ENCODE measurements at regions not wholly inside any gene's neighbourhood (a gene's known extent, or its start where the extent isn't known, plus 50 kb on each side); places are given as distances from the start of the nearest gene placed in this dataset.

DNA sequence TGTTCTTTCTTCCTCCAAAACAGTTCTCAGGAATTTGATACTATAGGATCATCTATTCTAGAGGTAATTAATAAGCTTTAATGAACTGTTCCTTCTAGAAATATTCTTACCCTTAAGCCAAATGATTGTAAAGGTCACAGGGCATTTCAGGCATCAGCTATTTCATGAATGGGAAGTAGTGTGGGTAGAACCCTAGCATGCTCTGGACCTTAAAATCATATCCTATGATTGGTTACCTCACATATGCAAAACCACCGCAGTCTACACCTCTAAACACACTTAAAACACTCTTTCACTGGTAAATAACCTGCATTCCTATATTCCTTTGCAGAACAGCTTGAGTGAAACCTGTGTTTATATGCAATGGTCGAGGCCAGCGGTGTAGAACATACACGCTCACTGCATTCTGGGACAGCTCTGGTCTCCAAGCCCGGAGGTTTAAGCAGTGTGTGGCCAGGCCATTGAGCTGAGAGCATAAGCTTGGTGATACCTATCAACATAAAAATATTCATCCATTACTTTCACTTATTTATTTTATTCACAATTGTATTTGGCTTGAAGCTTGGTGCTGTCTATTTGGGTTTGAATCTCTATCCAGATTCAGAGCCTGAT, 87.7 kb upstream of the RASGRP1 start:
- DNase-seq: peak in 1 of 3 donors; percentile 14
- Mint-ChIP-seq H3K4me1 (peaks cover 79 to 81% of the 10 kb centered on the region in 2 donors), H3K9me3 (no peaks in the 10 kb centered on the region), H3K27ac (peak overlapping the region; percentile 91 to 98 (median 97)), H3K4me3 (peak overlapping the region; percentile 82 to 95 (median 89)), H3K27me3 (ENCODE audit: low read depth in 3 of 3) (peaks cover 3 to 10% (median 9%) of the 10 kb centered on the region in 3 donors), H3K36me3 (no peaks in the 10 kb centered on the region)

DNA sequence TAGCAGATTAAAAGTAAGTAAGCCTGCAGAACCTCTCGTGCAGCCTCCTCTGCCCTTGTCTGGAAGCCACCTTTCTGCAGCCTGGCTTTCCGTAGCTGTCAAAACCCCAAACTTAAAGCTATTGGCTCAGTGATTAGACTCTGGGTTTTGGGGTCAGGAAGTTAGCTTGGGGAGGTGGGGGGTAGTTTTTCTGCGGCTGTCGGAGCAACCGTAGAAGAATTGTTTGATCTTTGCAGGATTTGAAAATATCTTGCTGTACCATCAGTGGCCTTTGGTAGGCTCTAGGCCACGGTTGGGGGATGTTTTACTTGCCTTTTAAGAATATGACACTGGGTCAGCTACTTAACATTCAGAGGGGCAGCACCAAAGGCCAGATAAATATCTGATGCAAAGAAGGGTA, 88.4 kb upstream of the RASGRP1 start:
- no peaks in the 10 kb centered on the region for H3K9me3 Mint-ChIP-seq
- peaks cover 73 to 75% of the 10 kb centered on the region in 2 donors for H3K4me1 Mint-ChIP-seq
- DNase-seq: peak; percentile 91 to 92 (median 92)
- peaks cover 3 to 10% (median 9%) of the 10 kb centered on the region in 3 donors for H3K27me3 Mint-ChIP-seq (ENCODE audit: low read depth in 3 of 3)
- no peaks in the 10 kb centered on the region for H3K36me3 Mint-ChIP-seq
- H3K27ac Mint-ChIP-seq: peak overlapping the region; percentile 91 to 98 (median 97)
- peak overlapping the region; percentile 82 to 95 (median 89) for H3K4me3 Mint-ChIP-seq

DNA sequence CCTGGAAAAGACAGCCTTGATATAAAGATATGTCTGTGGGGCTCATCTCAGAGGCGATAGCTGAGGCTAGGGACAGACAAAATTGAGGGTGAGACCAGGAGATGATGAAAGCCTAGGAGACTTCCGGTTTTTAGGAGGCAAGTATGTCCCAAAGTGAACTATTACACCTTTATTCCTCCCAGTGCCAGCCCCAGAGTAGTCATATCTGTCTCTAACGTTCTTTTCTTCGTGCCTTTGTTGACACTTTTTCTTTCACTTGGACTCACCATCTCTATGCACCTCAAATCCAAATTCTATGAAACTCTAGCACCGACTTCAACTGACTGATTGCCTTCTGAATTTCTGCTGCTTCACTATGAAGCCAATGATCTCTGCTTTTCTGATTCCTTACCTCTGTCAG, 93.8 kb upstream of the RASGRP1 start:
- H3K36me3 Mint-ChIP-seq: peaks cover 0 to 3% (median 0%) of the 10 kb centered on the region in 3 donors
- H3K9me3 Mint-ChIP-seq: no peaks in the 10 kb centered on the region
- peaks cover 0 to 3% (median 3%) of the 10 kb centered on the region in 3 donors for H3K27me3 Mint-ChIP-seq (ENCODE audit: low read depth in 3 of 3)
- no peak overlapping the region for H3K4me3 Mint-ChIP-seq
- H3K4me1 Mint-ChIP-seq: peaks cover 44 to 63% of the 10 kb centered on the region in 2 donors
- H3K27ac Mint-ChIP-seq: peak overlapping the region in 2 of 6 donors; percentile 21 to 85
- DNase-seq: no peak

DNA sequence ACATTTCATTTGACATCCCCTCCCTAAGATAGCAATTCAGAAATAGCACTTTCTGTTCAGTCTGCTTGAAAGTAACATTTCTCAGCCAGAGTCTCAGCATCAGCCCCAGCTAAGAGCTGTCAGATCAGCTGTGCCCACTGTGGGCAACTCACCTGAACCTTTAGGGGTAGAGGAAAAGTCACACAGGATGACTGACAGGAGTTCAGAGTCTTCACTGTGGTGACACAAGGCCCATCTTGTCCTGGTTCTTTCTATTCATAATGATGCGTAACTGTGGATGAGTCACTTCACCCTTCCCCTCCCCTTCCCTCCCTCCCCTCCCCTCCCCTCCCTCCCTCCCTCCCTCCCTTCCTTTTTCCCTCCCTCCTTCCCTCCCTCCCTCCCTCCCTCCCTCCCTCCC, 96.1 kb upstream of the RASGRP1 start:
- H3K9me3 Mint-ChIP-seq: no peaks in the 10 kb centered on the region
- H3K36me3 Mint-ChIP-seq: peaks cover 0 to 7% (median 0%) of the 10 kb centered on the region in 3 donors
- peak overlapping the region; percentile 25 to 66 (median 33) for H3K4me3 Mint-ChIP-seq
- peak overlapping the region; percentile 16 to 93 (median 84) for H3K27ac Mint-ChIP-seq
- peaks cover 0 to 3% (median 3%) of the 10 kb centered on the region in 3 donors for H3K27me3 Mint-ChIP-seq (ENCODE audit: low read depth in 3 of 3)
- peak in 1 of 3 donors; percentile 30 for DNase-seq
- H3K4me1 Mint-ChIP-seq: peaks cover 29 to 49% of the 10 kb centered on the region in 2 donors

DNA sequence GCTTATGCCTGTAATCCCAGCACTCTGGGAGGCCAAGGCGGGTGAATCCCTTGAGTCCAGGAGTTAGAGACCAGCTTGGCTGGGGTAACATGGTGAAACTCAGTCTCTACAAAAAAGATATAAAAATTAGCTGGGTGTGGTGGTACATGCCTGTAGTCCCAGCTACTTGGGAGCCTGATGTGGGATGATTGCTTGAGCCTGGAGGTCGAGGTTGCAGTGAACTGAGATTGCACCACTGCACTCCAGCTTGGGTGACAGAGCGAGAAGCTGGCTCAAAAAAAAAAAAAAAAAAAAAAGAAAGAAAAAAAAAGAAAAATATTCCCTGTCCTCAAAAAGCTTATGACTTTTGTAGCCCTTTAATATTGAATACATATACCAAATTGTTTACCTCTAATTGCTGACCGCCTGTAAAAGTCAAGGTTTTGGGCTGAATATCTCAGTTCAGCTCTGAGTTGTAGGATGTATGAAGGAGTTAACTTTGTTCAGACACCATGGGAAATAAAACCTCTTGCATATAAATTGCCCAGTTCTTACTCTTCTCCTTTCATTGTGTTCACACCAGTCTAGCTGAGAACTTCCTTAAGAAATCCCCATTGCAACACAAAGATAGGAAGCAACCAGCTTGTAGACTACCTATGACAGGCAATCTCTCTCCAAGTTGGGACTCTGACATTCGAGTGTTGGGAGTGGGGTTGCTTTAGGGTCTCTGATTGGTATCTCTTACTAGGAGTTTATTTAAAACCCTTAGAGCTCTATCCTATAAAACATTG, 97.6 kb upstream of the RASGRP1 start:
- H3K36me3 Mint-ChIP-seq: peaks cover 0 to 7% (median 0%) of the 10 kb centered on the region in 3 donors
- H3K9me3 Mint-ChIP-seq: no peaks in the 10 kb centered on the region
- no peak for DNase-seq
- H3K4me3 Mint-ChIP-seq: peak overlapping the region in 1 of 5 donors; percentile 9
- H3K27ac Mint-ChIP-seq: peak overlapping the region in 4 of 6 donors; percentile 18 to 79 (median 46)
- peaks cover 35 to 57% of the 10 kb centered on the region in 2 donors for H3K4me1 Mint-ChIP-seq
- peaks cover 0 to 3% (median 3%) of the 10 kb centered on the region in 3 donors for H3K27me3 Mint-ChIP-seq (ENCODE audit: low read depth in 3 of 3)

DNA sequence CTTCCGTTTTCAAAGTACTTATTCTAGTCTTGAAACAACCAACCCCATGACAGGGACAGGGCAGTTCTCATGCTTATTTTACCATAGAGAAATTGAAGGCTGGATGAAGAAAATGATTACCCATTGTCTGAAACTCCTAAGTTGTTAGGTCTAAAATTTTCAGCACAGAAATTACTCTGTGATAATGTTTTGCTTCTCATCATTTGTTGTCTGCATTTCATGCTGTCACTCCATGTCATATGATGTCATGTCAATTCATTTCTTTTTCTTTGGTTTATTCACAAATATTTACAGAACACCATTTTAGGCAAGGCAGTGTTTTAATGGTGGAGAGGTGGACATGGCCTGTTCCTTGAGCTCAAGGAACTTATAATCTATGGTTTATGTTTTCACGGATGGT, 98.2 kb upstream of the RASGRP1 start:
- no peaks in the 10 kb centered on the region for H3K9me3 Mint-ChIP-seq
- no peak overlapping the region for H3K4me3 Mint-ChIP-seq

DNA sequence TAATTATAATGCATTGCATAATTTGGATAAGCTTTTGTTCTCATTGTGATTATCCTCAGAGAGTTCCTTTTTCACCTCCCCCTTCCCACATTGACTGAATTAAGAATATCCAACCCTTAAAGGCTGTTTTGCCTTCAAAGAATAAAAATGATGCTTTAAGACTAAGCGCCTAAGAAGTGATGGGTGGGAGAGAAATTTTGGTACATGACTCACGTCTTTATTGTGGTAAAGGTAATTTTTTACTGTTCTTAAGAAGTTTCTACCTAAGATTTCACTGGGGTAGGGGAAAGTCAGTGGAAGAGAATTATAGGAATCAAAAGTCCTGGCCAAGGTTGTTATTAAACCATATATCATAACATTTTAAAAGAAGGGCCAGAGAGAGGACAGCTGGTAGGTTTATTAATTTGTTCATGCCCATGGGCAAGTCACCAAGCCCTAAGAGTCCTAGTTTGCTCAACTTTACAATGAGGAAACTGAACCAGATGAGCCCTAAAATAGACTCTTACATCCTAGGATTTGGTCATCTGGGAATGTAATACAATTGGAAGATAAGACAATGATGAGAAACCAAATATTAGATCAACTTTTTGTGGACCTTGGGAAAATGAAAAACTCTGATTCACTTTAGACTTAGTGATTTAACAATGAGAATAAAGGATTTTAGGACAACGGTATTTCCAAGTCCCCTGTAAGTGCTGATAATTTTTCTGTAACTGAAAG, 101.1 kb upstream of the RASGRP1 start:
- no peaks in the 10 kb centered on the region for H3K9me3 Mint-ChIP-seq
- no peak for DNase-seq
- peaks cover 0 to 7% (median 0%) of the 10 kb centered on the region in 3 donors for H3K36me3 Mint-ChIP-seq
- no peak overlapping the region for H3K4me3 Mint-ChIP-seq
- peaks cover 52 to 64% of the 10 kb centered on the region in 2 donors for H3K4me1 Mint-ChIP-seq
- peak overlapping the region in 1 of 6 donors; percentile 53 for H3K27ac Mint-ChIP-seq
- peaks cover under 1 to 3% (median 2%) of the 10 kb centered on the region in 3 donors for H3K27me3 Mint-ChIP-seq (ENCODE audit: low read depth in 3 of 3)

More for the DNA sequence above, 98.2 kb upstream of the RASGRP1 start:
- Mint-ChIP-seq H3K27ac (peak overlapping the region in 2 of 6 donors; percentile 37 to 79), H3K27me3 (ENCODE audit: low read depth in 3 of 3) (peaks cover 0 to 3% (median 3%) of the 10 kb centered on the region in 3 donors), H3K4me1 (peaks cover 41 to 63% of the 10 kb centered on the region in 2 donors), H3K36me3 (peaks cover 0 to 7% (median 0%) of the 10 kb centered on the region in 3 donors)
- no peak for DNase-seq

DNA sequence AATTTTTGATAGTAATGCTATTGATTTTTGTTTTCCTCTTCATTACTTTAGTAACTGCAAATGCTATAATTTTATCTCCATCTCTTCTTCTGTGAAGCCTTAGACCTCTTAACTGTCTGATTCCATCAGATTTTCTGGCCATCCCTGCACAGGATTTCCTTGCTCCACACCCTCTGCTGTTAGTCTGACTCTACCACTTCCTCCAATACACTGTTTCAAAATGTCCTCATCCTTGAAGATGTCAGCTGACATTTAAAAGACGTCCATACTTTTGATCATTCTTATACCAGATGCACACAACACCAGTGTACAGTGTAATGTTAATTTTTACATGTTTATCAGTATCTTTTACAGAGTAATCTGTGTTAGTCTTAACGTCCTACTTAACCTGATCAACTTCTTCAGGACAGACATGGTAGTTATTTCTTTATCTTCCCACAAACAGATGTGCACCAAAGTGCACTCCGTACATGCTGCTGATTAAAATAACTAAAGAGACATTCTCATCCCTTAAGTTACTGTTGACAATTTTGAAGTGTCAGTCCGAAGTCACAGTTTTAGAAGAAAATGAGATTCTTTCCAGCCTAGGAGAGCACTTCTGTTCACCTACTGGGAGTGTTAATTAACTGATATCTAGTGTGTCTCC, 102.4 kb upstream of the RASGRP1 start:
- peaks cover 54 to 65% of the 10 kb centered on the region in 2 donors for H3K4me1 Mint-ChIP-seq

DNA sequence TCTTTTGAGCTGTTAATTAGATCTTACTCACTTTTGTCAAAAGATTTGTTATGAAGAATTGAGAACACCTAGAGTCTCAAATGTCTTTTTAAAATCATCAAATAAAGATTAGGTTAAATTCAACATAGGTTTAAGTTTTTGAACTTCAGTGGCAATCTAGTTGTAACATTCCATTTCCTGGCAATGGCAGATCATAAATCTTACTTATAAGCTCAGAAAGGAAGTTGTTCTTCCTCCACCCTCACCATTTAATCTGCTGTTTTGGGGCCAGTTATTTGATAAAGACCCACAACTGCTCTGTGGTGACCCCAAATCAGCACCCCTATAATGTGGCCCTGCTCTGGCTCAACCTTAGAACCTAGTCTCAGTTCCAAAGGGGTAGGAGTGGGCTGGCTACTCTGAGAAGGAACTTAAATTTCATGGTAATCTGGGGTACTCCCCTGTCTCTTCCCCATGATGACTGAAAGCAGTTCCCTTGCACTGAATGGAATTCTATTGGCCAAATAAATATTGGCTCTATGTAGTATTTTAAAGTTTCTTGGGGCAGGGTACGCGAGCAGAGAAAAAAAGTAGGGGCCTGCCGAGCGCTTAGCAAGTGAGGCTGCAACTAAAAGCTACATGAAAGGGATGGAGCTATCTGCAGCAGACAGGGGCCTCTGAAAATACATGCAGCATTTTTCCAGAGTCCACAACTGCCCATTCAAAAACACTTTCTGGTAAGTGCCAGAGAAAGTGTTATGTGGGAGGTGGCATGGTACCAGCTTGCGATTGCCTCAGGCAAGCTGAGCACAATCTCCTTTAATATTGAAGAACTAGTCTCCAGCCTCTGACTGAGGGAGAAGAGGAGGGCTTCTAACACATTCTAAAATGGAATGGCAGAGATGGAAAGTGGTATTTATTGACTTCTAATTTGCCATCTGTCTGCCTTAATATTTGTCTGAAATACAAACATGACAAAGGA, 103.6 kb upstream of the RASGRP1 start:
- peaks cover 3 to 4% (median 3%) of the 10 kb centered on the region in 3 donors for H3K27me3 Mint-ChIP-seq (ENCODE audit: low read depth in 3 of 3)
- H3K36me3 Mint-ChIP-seq: peaks cover 0 to 4% (median 0%) of the 10 kb centered on the region in 3 donors
- H3K4me1 Mint-ChIP-seq: peaks cover 59 to 67% of the 10 kb centered on the region in 2 donors
- DNase-seq: no peak
- peak overlapping the region in 5 of 6 donors; percentile 23 to 73 (median 63) for H3K27ac Mint-ChIP-seq
- no peak overlapping the region for H3K4me3 Mint-ChIP-seq
- no peaks in the 10 kb centered on the region for H3K9me3 Mint-ChIP-seq

More for the DNA sequence above, 102.4 kb upstream of the RASGRP1 start:
- peaks cover 0 to 7% (median 0%) of the 10 kb centered on the region in 3 donors for H3K36me3 Mint-ChIP-seq
- no peak for DNase-seq
- peaks cover 2 to 4% (median 3%) of the 10 kb centered on the region in 3 donors for H3K27me3 Mint-ChIP-seq (ENCODE audit: low read depth in 3 of 3)
- H3K27ac Mint-ChIP-seq: peak overlapping the region; percentile 12 to 73 (median 53)
- H3K4me3 Mint-ChIP-seq: no peak overlapping the region
- H3K9me3 Mint-ChIP-seq: no peaks in the 10 kb centered on the region

DNA sequence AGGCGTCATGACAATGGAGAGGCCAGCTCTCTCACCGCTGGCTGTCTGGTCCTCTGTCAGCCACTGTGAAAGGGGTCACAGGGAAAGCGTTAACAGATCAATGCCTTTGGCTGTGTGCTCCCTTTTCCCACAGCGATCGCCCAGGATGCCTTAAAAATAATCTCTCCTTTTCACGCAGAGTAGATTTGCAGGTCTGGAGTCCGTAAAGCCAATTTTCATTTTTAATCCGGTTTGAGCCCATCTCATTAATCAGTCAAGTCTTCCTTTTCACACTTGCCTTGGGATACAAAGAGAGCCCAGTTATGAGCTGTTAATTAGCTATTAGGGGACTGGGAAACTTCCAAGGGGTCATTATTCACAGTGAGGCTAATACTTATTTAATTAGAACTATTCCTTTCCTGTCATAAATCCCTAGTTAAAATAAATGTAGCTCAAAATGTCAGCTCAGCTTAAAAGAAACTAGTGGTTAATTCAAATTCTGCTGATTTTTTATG, 104.3 kb upstream of the RASGRP1 start:
- H3K27ac Mint-ChIP-seq: no peak overlapping the region
- no peaks in the 10 kb centered on the region for H3K9me3 Mint-ChIP-seq
- DNase-seq: no peak
- H3K4me3 Mint-ChIP-seq: no peak overlapping the region
- peaks cover 0 to 4% (median 0%) of the 10 kb centered on the region in 3 donors for H3K36me3 Mint-ChIP-seq
- peaks cover 62 to 70% of the 10 kb centered on the region in 2 donors for H3K4me1 Mint-ChIP-seq
- peaks cover 3 to 6% (median 4%) of the 10 kb centered on the region in 3 donors for H3K27me3 Mint-ChIP-seq (ENCODE audit: low read depth in 3 of 3)

DNA sequence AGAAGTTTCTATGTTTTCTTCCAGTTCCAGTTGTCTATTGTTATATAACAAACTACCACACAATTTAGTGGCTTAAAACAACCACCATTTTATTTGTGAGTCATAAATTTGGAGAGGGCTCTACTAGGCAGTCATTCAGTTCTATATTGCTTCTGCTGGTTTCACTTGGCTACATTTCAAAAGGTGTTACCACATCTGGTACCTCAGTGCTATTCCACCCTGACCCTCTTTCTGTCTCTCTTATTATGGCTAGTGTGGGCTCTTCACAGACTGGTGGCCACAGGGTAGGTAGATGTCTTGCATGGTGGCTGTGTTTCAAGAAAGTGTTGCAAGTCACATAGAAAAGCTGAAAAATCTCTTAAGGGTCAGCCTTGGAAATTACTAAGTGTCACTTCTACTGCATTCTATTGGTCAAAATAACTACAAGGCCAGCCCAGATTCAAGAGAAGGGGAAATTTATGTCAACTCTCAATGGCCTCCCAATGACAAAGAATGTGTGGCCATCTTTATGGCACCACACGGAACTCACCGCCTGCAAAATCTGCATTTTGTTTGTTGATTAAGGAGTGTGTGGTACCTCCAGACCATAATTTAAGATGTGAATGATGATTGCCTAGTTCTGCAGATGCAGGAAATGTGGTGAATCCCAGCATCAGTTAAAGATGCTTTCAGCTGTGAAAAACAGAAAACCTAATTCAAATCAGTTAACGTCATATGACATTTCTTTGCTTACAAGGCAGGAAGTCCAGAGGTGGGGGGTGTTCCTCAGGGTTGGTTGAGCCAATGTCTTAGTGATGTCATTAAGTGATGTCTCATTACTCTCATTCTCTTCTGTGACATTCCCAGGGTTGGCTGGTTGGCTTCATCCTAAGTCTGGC, 105.8 kb upstream of the RASGRP1 start:
- H3K36me3 Mint-ChIP-seq: peaks cover 0 to under 1% (median 0%) of the 10 kb centered on the region in 3 donors
- H3K27me3 Mint-ChIP-seq (ENCODE audit: low read depth in 3 of 3): peaks cover 3 to 6% (median 4%) of the 10 kb centered on the region in 3 donors
- peak overlapping the region; percentile 6 to 75 (median 61) for H3K4me3 Mint-ChIP-seq
- H3K27ac Mint-ChIP-seq: peak overlapping the region; percentile 86 to 99 (median 98)
- no peaks in the 10 kb centered on the region for H3K9me3 Mint-ChIP-seq
- DNase-seq: peak; percentile 80 to 86 (median 81)
- H3K4me1 Mint-ChIP-seq: peaks cover 68 to 79% of the 10 kb centered on the region in 2 donors
